Stimulated activated CD4-positive, alpha-beta T cell treated with anti-CD3 and anti-CD28 coated beads, Interleukin-1b, Interleukin-23, amount 100 ng/mL, for 48 hours (primary cell): ENCODE measurements at regions not wholly inside any gene's neighbourhood (a gene's known extent, or its start where the extent isn't known, plus 50 kb on each side); places are given as distances from the start of the nearest gene placed in this dataset.
A peak's percentile ranks its signal among the peaks of the same experiment; 100 is the strongest.

Experiments used
- DNase-seq: peaks from one replicate; pipeline ENCODE4 v3.0.0-alpha.2; 2020

GRCh38 chr4:100841911-100842310 is 324.1 kb upstream of the EMCN start:
- DNase-seq, result no peak

- DNase-seq, result no peak
Observed at GRCh38 chr4:100839712-100840111, 321.9 kb upstream of the EMCN start.

GRCh38 chr4:100838286-100838685 is 320.5 kb upstream of the EMCN start:
- DNase-seq, result no peak

- DNase-seq, result no peak
Observed at GRCh38 chr4:100836929-100837328, 319.1 kb upstream of the EMCN start.

GRCh38 chr4:100834616-100835015 is 316.8 kb upstream of the EMCN start:
- no peak for DNase-seq

- no peak for DNase-seq
Observed at GRCh38 chr4:100833906-100834305, 316.1 kb upstream of the EMCN start.

GRCh38 chr4:100828986-100829685 is 311.3 kb upstream of the EMCN start:
- no peak for DNase-seq

- DNase-seq, result no peak
Observed at GRCh38 chr4:100828364-100828763, 310.5 kb upstream of the EMCN start.

- no peak for DNase-seq
Observed at GRCh38 chr4:100827756-100828155, 309.9 kb upstream of the EMCN start.

GRCh38 chr4:100826808-100827548 is 309.2 kb upstream of the EMCN start:
- no peak for DNase-seq

GRCh38 chr4:100826067-100826466 is 308.2 kb upstream of the EMCN start:
- DNase-seq, result no peak

- no peak for DNase-seq
Observed at GRCh38 chr4:100823993-100824323, 306.1 kb upstream of the EMCN start.

GRCh38 chr4:100823066-100823992 is 305.5 kb upstream of the EMCN start:
- peak; percentile 40 for DNase-seq

- no peak for DNase-seq
Observed at GRCh38 chr4:100820249-100820648, 302.4 kb upstream of the EMCN start.

- DNase-seq, result no peak
Observed at GRCh38 chr4:100819505-100819904, 301.7 kb upstream of the EMCN start.

GRCh38 chr4:100816436-100817045 is 298.7 kb upstream of the EMCN start:
- no peak for DNase-seq

GRCh38 chr4:100811046-100811445 is 293.2 kb upstream of the EMCN start:
- DNase-seq, result no peak

GRCh38 chr4:100809506-100809905 is 291.7 kb upstream of the EMCN start:
- DNase-seq, result no peak

- no peak for DNase-seq
Observed at GRCh38 chr4:100806988-100807387, 289.2 kb upstream of the EMCN start.

- DNase-seq, result no peak
Observed at GRCh38 chr4:100805538-100805937, 287.7 kb upstream of the EMCN start.

GRCh38 chr4:100804576-100805360 is 286.9 kb upstream of the EMCN start:
- DNase-seq, result no peak

- DNase-seq, result no peak
Observed at GRCh38 chr4:100803751-100804150, 285.9 kb upstream of the EMCN start.
